ENCODE measurements at regions not wholly inside any gene's neighbourhood (a gene's known extent, or its start where the extent isn't known, plus 50 kb on each side); places are given as distances from the start of the nearest gene placed in this dataset.
"Not testable (repeated sequence)": the region's sequence is repeated elsewhere in the genome, so short reads cannot be mapped to it uniquely, and the experiment has no call there.

GRCh38 chr9:100819980-100820379 is 208.5 kb upstream of the PLPPR1 start:
- no peak for DNase-seq

GRCh38 chr9:100833035-100833434 is 195.5 kb upstream of the PLPPR1 start:
- DNase-seq = not testable (repeated sequence)

GRCh38 chr9:100838857-100839256 is 189.7 kb upstream of the PLPPR1 start:
- DNase-seq = no peak

GRCh38 chr9:100848726-100849125 is 179.8 kb upstream of the PLPPR1 start:
- no peak for DNase-seq

- no peak for DNase-seq
These were observed 176.4 kb upstream of the PLPPR1 start for GRCh38 chr9:100852088-100852487.

GRCh38 chr9:100856238-100856637 is 172.3 kb upstream of the PLPPR1 start:
- DNase-seq = no peak

- no peak for DNase-seq
These were observed 163.4 kb upstream of the PLPPR1 start for GRCh38 chr9:100865111-100865510.

- DNase-seq = no peak
These were observed 162.9 kb upstream of the PLPPR1 start for GRCh38 chr9:100865648-100866047.

GRCh38 chr9:100869326-100869725 is 159.2 kb upstream of the PLPPR1 start:
- no peak for DNase-seq

GRCh38 chr9:100879884-100880283 is 148.6 kb upstream of the PLPPR1 start:
- DNase-seq = no peak

GRCh38 chr9:100880284-100880683 is 148.2 kb upstream of the PLPPR1 start:
- no peak for DNase-seq

GRCh38 chr9:100884518-100884917 is 144.0 kb upstream of the PLPPR1 start:
- no peak for DNase-seq

- no peak for DNase-seq
These were observed 138.2 kb upstream of the PLPPR1 start for GRCh38 chr9:100890321-100890720.

- DNase-seq = no peak
These were observed 117.3 kb upstream of the PLPPR1 start for GRCh38 chr9:100911273-100911672.

GRCh38 chr9:100913257-100913656 is 115.3 kb upstream of the PLPPR1 start:
- DNase-seq = no peak

- DNase-seq = no peak
These were observed 114.3 kb upstream of the PLPPR1 start for GRCh38 chr9:100914266-100914665.

GRCh38 chr9:100919506-100919905 is 109.0 kb upstream of the PLPPR1 start:
- no peak for DNase-seq

- no peak for DNase-seq
These were observed 102.2 kb upstream of the PLPPR1 start for GRCh38 chr9:100926366-100926765.

GRCh38 chr9:100927763-100928162 is 100.8 kb upstream of the PLPPR1 start:
- no peak for DNase-seq

GRCh38 chr9:100933656-100934055 is 94.9 kb upstream of the PLPPR1 start:
- DNase-seq = no peak

GRCh38 chr9:100937382-100937781 is 91.1 kb upstream of the PLPPR1 start:
- no peak for DNase-seq

GRCh38 chr9:100938507-100938906 is 90.0 kb upstream of the PLPPR1 start:
- no peak for DNase-seq

GRCh38 chr9:100939636-100940035 is 88.9 kb upstream of the PLPPR1 start:
- DNase-seq = no peak

- no peak for DNase-seq
These were observed 69.3 kb upstream of the PLPPR1 start for GRCh38 chr9:100959226-100959625.

Data from activated T-cell treated with anti-CD3 and anti-CD28 coated beads, Interleukin-2, amount 50 U/mL, for 48 hours (primary cell).